WTC11 (cell line): ENCODE measurements at regions not wholly inside any gene's neighbourhood (a gene's known extent, or its start where the extent isn't known, plus 50 kb on each side); places are given as distances from the start of the nearest gene placed in this dataset.

Experiments
- ATAC-seq: fragments of 200-7000 bp; cut with Tn5 transposase; 2 replicates; pipeline ENCODE4 v1.10.0; 2021; ENCODE audit warnings: mild to moderate bottlenecking, moderate library complexity
- CTCF ChIA-PET: fragments of 300-600 bp; sonication (Branson Sonifier 250); formaldehyde crosslinking; loops from one replicate; lab custom pipeline; 2021; ENCODE audit warnings: antibody characterized with exemption; lab: Charles Lee
- POLR2A ChIA-PET: fragments of 350-600 bp; sonication (Branson Sonifier 250); formaldehyde crosslinking; loops from one replicate; lab custom pipeline; 2021; ENCODE audit warnings: antibody characterized with exemption; lab: Charles Lee
- DNase-seq: peaks from one replicate; pipeline ENCODE4 v3.0.0; 2021; ENCODE audit warnings: low spot score
- H3K27ac Mint-ChIP-seq: 2 replicates; pipeline ENCODE4 v1.8.0; 2021; ENCODE audit warnings: mixed read lengths
- H3K27me3 Mint-ChIP-seq: 2 replicates; pipeline ENCODE4 v1.8.0; 2021; ENCODE audit warnings: low read depth, mild to moderate bottlenecking, moderate library complexity, mixed read lengths
- H3K36me3 Mint-ChIP-seq: 2 replicates; pipeline ENCODE4 v1.8.0; 2021; ENCODE audit warnings: mixed read lengths
- H3K4me1 Mint-ChIP-seq: 2 replicates; pipeline ENCODE4 v1.8.0; 2022; ENCODE audit warnings: mixed read lengths
- H3K4me3 Mint-ChIP-seq: 2 replicates; pipeline ENCODE4 v1.8.0; 2021; ENCODE audit warnings: mild to moderate bottlenecking, moderate library complexity, mixed read lengths
- H3K9me3 Mint-ChIP-seq: 2 replicates; pipeline ENCODE4 v1.8.0; 2021; ENCODE audit warnings: mixed read lengths
- ESRRA ChIP-seq: sonication (generic); formaldehyde crosslinking; IDR thresholded peaks from 2 replicates; pipeline ENCODE4 v1.8.1; 2022; ENCODE audit warnings: mild to moderate bottlenecking, missing genetic modification reagents, borderline replicate concordance
- ETV6 ChIP-seq: sonication (generic); formaldehyde crosslinking; IDR thresholded peaks from 2 replicates; pipeline ENCODE4 v1.8.1; 2022; ENCODE audit warnings: mild to moderate bottlenecking, missing genetic modification reagents
- GRHL2 ChIP-seq: fragments of 250-450 bp; sonication (Bioruptor Pico); IDR thresholded peaks from 2 replicates; pipeline ENCODE4 v1.8.0; 2022; ENCODE audit warnings: mild to moderate bottlenecking, moderate library complexity; ENCODE audit not compliant: insufficient replicate concordance, severe bottlenecking
- MXD4 ChIP-seq: fragments of 250-450 bp; sonication (Bioruptor Pico); IDR thresholded peaks from 2 replicates; pipeline ENCODE4 v1.8.0; 2021; ENCODE audit warnings: mild to moderate bottlenecking, moderate library complexity, borderline replicate concordance
- NFATC4 ChIP-seq: fragments of 250-450 bp; sonication (Bioruptor Pico); IDR thresholded peaks from 2 replicates; pipeline ENCODE4 v1.9.0; 2021; ENCODE audit warnings: mild to moderate bottlenecking
- NR2C2 ChIP-seq: sonication (generic); formaldehyde crosslinking; IDR thresholded peaks from 2 replicates; pipeline ENCODE4 v1.8.0; 2022; ENCODE audit warnings: mild to moderate bottlenecking, missing genetic modification reagents
- NR3C1 ChIP-seq: sonication (generic); formaldehyde crosslinking; conservative IDR thresholded peaks from 2 replicates; pipeline ENCODE4 v1.8.1; 2023; ENCODE audit warnings: low read depth, mild to moderate bottlenecking, missing genetic modification reagents
- OVOL2 ChIP-seq: fragments of 250-450 bp; sonication (Bioruptor Pico); IDR thresholded peaks from 2 replicates; pipeline ENCODE4 v1.9.0; 2021; ENCODE audit warnings: mild to moderate bottlenecking, borderline replicate concordance
- RORB ChIP-seq: fragments of 250-450 bp; sonication (Bioruptor Pico); IDR thresholded peaks from 2 replicates; pipeline ENCODE4 v1.9.0; 2021; ENCODE audit warnings: mild to moderate bottlenecking
- SMAD3 ChIP-seq: sonication (generic); formaldehyde crosslinking; IDR thresholded peaks from 2 replicates; pipeline ENCODE4 v1.8.0; 2022; ENCODE audit warnings: missing genetic modification reagents, mild to moderate bottlenecking, borderline replicate concordance
- SMAD4 ChIP-seq: sonication (generic); formaldehyde crosslinking; IDR thresholded peaks from 2 replicates; pipeline ENCODE4 v1.8.0; 2022; ENCODE audit warnings: mild to moderate bottlenecking, missing genetic modification reagents
- TCF7 ChIP-seq: sonication (generic); formaldehyde crosslinking; IDR thresholded peaks from 2 replicates; pipeline ENCODE4 v1.8.0; 2022; ENCODE audit warnings: mild to moderate bottlenecking, low read depth, missing genetic modification reagents, moderate library complexity
- ZNF121 ChIP-seq: sonication (generic); formaldehyde crosslinking; IDR thresholded peaks from 2 replicates; pipeline ENCODE4 v1.8.0; 2023; ENCODE audit warnings: missing genetic modification reagents
- ZNF219 ChIP-seq: sonication (generic); formaldehyde crosslinking; IDR thresholded peaks from 2 replicates; pipeline ENCODE4 v1.8.0; 2023; ENCODE audit warnings: missing genetic modification reagents, mild to moderate bottlenecking, borderline replicate concordance
- ZNF232 ChIP-seq: sonication (generic); formaldehyde crosslinking; IDR thresholded peaks from 2 replicates; pipeline ENCODE4 v1.8.0; 2022; ENCODE audit warnings: mild to moderate bottlenecking, missing genetic modification reagents
- ZNF671 ChIP-seq: fragments of 250-450 bp; sonication (Bioruptor Pico); IDR thresholded peaks from 2 replicates; pipeline ENCODE4 v1.8.0; 2021; ENCODE audit warnings: mild to moderate bottlenecking
- TF ChIP-seq, protein P1 (sequence below): sonication (generic); formaldehyde crosslinking; IDR thresholded peaks from 2 replicates; pipeline ENCODE4 v1.8.1; 2023; ENCODE audit warnings: mild to moderate bottlenecking, missing genetic modification reagents, moderate library complexity
- TF ChIP-seq, protein P2 (sequence below): sonication (generic); formaldehyde crosslinking; IDR thresholded peaks from 2 replicates; pipeline ENCODE4 v1.8.0; 2022; ENCODE audit warnings: mild to moderate bottlenecking, missing genetic modification reagents
- TF ChIP-seq, protein P3 (sequence below): sonication (generic); formaldehyde crosslinking; IDR thresholded peaks from 2 replicates; pipeline ENCODE4 v1.8.1; 2022; ENCODE audit warnings: mild to moderate bottlenecking, missing genetic modification reagents, moderate library complexity, borderline replicate concordance
- TF ChIP-seq, protein P4 (sequence below): sonication (generic); formaldehyde crosslinking; IDR thresholded peaks from 2 replicates; pipeline ENCODE4 v1.8.1; 2023; ENCODE audit warnings: mild to moderate bottlenecking, missing genetic modification reagents
- TF ChIP-seq, protein P5 (sequence below): sonication (generic); formaldehyde crosslinking; IDR thresholded peaks from 2 replicates; pipeline ENCODE4 v1.8.1; 2023; ENCODE audit warnings: mild to moderate bottlenecking, missing genetic modification reagents
- TF ChIP-seq, protein P6 (sequence below): sonication (generic); formaldehyde crosslinking; IDR thresholded peaks from 2 replicates; pipeline ENCODE4 v1.8.1; 2022; ENCODE audit warnings: missing genetic modification reagents, borderline replicate concordance
- TF ChIP-seq, protein P7 (sequence below): sonication (generic); formaldehyde crosslinking; IDR thresholded peaks from 2 replicates; pipeline ENCODE4 v1.8.0; 2023; ENCODE audit warnings: mild to moderate bottlenecking, missing genetic modification reagents
- TF ChIP-seq, protein P8 (sequence below): sonication (generic); formaldehyde crosslinking; IDR thresholded peaks from 2 replicates; pipeline ENCODE4 v1.8.1; 2022; ENCODE audit warnings: low read depth, missing genetic modification reagents, borderline replicate concordance

DNA sequence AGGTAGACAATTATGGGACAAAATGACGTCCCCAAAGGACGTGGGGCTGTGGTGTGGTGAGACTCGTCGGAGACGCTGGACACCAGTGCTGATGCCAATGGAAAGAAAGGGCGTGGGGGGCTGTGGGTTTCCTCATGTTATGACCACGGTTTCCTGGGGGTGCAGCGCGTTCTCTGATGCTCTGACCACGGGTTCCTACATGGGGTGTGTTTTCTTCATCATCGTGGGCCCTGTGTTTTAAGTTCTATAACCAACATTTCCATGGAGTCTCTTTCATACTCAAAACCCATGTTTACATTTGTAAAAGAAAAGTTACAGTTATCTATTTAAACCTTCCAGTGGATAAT, 141.6 kb downstream of the RTP5 start:
- H3K4me3 Mint-ChIP-seq, result no peak overlapping the region
- H3K36me3 Mint-ChIP-seq, result peaks cover 2% of the 10 kb centered on the region
- H3K27me3 Mint-ChIP-seq, result peaks cover 4% of the 10 kb centered on the region; the same call in 1 of the 2 replicates
- peaks cover 5% of the 10 kb centered on the region for H3K9me3 Mint-ChIP-seq
- ChIA-PET POLR2A (no interaction called here), CTCF (no interaction called here)
- no peak overlapping the region for H3K27ac Mint-ChIP-seq
- TF ChIP-seq MXD4 (no peak), SMAD3 (CRISPR knock-in tag) (no peak), NR2C2 (CRISPR knock-in tag) (no peak), OVOL2 (CRISPR knock-in tag) (no peak), ZNF671 (CRISPR knock-in tag) (no peak), NFATC4 (CRISPR knock-in tag) (no peak), ZNF121 (no peak)
- TF ChIP-seq, protein P1, sequence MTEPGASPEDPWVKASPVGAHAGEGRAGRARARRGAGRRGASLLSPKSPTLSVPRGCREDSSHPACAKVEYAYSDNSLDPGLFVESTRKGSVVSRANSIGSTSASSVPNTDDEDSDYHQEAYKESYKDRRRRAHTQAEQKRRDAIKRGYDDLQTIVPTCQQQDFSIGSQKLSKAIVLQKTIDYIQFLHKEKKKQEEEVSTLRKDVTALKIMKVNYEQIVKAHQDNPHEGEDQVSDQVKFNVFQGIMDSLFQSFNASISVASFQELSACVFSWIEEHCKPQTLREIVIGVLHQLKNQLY (CRISPR knock-in tag), result no peak
- TF ChIP-seq, protein P2, sequence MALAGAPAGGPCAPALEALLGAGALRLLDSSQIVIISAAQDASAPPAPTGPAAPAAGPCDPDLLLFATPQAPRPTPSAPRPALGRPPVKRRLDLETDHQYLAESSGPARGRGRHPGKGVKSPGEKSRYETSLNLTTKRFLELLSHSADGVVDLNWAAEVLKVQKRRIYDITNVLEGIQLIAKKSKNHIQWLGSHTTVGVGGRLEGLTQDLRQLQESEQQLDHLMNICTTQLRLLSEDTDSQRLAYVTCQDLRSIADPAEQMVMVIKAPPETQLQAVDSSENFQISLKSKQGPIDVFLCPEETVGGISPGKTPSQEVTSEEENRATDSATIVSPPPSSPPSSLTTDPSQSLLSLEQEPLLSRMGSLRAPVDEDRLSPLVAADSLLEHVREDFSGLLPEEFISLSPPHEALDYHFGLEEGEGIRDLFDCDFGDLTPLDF, result no peak
- TF ChIP-seq, protein P3, sequence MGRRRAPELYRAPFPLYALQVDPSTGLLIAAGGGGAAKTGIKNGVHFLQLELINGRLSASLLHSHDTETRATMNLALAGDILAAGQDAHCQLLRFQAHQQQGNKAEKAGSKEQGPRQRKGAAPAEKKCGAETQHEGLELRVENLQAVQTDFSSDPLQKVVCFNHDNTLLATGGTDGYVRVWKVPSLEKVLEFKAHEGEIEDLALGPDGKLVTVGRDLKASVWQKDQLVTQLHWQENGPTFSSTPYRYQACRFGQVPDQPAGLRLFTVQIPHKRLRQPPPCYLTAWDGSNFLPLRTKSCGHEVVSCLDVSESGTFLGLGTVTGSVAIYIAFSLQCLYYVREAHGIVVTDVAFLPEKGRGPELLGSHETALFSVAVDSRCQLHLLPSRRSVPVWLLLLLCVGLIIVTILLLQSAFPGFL (CRISPR knock-in tag), result no peak
- TF ChIP-seq, protein P4, sequence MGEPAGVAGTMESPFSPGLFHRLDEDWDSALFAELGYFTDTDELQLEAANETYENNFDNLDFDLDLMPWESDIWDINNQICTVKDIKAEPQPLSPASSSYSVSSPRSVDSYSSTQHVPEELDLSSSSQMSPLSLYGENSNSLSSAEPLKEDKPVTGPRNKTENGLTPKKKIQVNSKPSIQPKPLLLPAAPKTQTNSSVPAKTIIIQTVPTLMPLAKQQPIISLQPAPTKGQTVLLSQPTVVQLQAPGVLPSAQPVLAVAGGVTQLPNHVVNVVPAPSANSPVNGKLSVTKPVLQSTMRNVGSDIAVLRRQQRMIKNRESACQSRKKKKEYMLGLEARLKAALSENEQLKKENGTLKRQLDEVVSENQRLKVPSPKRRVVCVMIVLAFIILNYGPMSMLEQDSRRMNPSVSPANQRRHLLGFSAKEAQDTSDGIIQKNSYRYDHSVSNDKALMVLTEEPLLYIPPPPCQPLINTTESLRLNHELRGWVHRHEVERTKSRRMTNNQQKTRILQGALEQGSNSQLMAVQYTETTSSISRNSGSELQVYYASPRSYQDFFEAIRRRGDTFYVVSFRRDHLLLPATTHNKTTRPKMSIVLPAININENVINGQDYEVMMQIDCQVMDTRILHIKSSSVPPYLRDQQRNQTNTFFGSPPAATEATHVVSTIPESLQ (CRISPR knock-in tag), result no peak
- TF ChIP-seq, protein P5, sequence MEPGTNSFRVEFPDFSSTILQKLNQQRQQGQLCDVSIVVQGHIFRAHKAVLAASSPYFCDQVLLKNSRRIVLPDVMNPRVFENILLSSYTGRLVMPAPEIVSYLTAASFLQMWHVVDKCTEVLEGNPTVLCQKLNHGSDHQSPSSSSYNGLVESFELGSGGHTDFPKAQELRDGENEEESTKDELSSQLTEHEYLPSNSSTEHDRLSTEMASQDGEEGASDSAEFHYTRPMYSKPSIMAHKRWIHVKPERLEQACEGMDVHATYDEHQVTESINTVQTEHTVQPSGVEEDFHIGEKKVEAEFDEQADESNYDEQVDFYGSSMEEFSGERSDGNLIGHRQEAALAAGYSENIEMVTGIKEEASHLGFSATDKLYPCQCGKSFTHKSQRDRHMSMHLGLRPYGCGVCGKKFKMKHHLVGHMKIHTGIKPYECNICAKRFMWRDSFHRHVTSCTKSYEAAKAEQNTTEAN, result no peak
- no peak for DNase-seq
- no peak for ATAC-seq
- H3K4me1 Mint-ChIP-seq, result no peaks in the 10 kb centered on the region

DNA sequence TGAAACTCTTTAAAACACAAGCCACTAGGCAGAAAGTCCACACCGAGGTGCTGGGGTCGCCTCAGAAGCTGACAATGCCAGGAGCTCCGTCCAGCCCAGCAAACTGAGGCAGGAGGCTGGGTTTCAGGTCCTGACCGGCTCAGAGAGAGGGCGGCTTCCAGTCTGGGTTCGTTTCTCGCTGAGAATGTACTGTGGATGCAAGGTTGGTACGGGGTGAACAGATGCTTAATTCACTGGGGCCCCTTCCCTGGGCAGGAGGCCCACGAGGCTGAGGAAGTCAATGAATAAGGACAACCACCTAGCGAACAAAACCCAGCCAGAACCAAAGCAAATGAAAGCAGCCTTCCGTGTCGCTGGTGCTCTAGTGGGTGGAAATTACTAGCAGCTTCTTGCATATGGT, 142.0 kb downstream of the RTP5 start:
- H3K4me1 Mint-ChIP-seq, result no peaks in the 10 kb centered on the region
- no peak overlapping the region for H3K4me3 Mint-ChIP-seq
- CTCF ChIA-PET, result no interaction called here
- peaks cover 4% of the 10 kb centered on the region; the same call in 1 of the 2 replicates for H3K27me3 Mint-ChIP-seq
- no peak for ATAC-seq
- POLR2A ChIA-PET, result interaction anchor here (0.5 kb wide), 1 partner anchor 9 kb away, joined by 4 read pairs; no protein-coding TSS in a partner anchor
- no peak overlapping the region for H3K27ac Mint-ChIP-seq
- peaks cover 3% of the 10 kb centered on the region; the same call in 1 of the 2 replicates for H3K9me3 Mint-ChIP-seq
- no peak for DNase-seq
- H3K36me3 Mint-ChIP-seq, result no peaks in the 10 kb centered on the region
- TF ChIP-seq, protein P6, sequence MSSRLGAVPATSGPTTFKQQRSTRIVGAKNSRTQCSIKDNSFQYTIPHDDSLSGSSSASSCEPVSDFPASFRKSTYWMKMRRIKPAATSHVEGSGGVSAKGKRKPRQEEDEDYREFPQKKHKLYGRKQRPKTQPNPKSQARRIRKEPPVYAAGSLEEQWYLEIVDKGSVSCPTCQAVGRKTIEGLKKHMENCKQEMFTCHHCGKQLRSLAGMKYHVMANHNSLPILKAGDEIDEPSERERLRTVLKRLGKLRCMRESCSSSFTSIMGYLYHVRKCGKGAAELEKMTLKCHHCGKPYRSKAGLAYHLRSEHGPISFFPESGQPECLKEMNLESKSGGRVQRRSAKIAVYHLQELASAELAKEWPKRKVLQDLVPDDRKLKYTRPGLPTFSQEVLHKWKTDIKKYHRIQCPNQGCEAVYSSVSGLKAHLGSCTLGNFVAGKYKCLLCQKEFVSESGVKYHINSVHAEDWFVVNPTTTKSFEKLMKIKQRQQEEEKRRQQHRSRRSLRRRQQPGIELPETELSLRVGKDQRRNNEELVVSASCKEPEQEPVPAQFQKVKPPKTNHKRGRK (CRISPR knock-in tag), result no peak
- TF ChIP-seq ESRRA (CRISPR knock-in tag) (no peak), SMAD4 (CRISPR knock-in tag) (no peak), NR3C1 (CRISPR knock-in tag) (no peak), TCF7 (CRISPR knock-in tag) (no peak), RORB (no peak), ETV6 (CRISPR knock-in tag) (no peak), GRHL2 (no peak), ZNF219 (CRISPR knock-in tag) (no peak), ZNF232 (CRISPR knock-in tag) (no peak), ZNF121 (no peak), NR2C2 (CRISPR knock-in tag) (no peak)
- TF ChIP-seq, protein P7, sequence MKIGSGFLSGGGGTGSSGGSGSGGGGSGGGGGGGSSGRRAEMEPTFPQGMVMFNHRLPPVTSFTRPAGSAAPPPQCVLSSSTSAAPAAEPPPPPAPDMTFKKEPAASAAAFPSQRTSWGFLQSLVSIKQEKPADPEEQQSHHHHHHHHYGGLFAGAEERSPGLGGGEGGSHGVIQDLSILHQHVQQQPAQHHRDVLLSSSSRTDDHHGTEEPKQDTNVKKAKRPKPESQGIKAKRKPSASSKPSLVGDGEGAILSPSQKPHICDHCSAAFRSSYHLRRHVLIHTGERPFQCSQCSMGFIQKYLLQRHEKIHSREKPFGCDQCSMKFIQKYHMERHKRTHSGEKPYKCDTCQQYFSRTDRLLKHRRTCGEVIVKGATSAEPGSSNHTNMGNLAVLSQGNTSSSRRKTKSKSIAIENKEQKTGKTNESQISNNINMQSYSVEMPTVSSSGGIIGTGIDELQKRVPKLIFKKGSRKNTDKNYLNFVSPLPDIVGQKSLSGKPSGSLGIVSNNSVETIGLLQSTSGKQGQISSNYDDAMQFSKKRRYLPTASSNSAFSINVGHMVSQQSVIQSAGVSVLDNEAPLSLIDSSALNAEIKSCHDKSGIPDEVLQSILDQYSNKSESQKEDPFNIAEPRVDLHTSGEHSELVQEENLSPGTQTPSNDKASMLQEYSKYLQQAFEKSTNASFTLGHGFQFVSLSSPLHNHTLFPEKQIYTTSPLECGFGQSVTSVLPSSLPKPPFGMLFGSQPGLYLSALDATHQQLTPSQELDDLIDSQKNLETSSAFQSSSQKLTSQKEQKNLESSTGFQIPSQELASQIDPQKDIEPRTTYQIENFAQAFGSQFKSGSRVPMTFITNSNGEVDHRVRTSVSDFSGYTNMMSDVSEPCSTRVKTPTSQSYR (CRISPR knock-in tag), result no peak
- TF ChIP-seq, protein P8, sequence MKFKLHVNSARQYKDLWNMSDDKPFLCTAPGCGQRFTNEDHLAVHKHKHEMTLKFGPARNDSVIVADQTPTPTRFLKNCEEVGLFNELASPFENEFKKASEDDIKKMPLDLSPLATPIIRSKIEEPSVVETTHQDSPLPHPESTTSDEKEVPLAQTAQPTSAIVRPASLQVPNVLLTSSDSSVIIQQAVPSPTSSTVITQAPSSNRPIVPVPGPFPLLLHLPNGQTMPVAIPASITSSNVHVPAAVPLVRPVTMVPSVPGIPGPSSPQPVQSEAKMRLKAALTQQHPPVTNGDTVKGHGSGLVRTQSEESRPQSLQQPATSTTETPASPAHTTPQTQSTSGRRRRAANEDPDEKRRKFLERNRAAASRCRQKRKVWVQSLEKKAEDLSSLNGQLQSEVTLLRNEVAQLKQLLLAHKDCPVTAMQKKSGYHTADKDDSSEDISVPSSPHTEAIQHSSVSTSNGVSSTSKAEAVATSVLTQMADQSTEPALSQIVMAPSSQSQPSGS (CRISPR knock-in tag), result no peak
